ENCODE measurements at regions not wholly inside any gene's neighbourhood (a gene's known extent, or its start where the extent isn't known, plus 50 kb on each side); places are given as distances from the start of the nearest gene placed in this dataset.

DNA sequence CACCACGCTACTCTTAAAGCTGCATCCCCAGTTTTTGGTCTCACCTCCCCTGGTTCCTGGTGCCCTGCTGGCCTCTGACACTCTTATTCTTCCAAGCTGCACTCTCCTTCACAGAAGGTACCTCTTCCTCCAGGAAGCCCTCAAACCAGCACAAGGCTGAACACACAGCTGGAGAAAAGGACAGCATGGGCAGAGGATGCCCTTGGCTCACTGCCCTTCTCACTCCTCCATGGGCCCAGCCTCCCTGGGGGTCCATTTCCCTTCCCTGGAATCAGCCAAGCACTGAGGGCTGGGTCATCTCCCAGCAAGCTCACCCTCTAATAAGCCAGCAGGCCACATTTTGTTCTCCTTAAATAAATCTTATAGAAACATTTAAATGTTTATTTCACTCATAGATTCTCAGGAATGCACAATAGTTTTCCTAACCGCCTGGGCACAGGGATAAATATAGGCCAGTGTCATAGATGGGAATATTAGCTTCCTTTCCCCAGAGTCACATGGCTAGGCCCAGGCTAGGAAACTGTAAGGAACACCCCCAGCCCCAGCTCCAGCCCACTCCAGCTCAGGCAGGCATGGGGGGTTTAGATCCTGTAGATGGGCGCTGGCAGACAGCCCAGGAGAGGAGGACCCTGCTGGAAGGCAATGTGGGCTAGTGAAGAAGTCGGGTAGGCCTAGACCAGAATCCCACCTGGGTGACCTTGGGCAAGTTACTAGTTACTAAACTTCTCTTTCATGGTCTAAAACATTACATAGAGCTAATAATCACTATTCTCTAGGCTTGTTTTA, 51.5 kb downstream of the IRAG1 start:
- no peak overlapping the region for H3K4me3 ChIP-seq (replicated peaks; ENCODE audit: low read depth, low read length)
- DNase-seq (ENCODE audit: extremely low read depth, low read depth): no peak
- TF ChIP-seq, protein P1, sequence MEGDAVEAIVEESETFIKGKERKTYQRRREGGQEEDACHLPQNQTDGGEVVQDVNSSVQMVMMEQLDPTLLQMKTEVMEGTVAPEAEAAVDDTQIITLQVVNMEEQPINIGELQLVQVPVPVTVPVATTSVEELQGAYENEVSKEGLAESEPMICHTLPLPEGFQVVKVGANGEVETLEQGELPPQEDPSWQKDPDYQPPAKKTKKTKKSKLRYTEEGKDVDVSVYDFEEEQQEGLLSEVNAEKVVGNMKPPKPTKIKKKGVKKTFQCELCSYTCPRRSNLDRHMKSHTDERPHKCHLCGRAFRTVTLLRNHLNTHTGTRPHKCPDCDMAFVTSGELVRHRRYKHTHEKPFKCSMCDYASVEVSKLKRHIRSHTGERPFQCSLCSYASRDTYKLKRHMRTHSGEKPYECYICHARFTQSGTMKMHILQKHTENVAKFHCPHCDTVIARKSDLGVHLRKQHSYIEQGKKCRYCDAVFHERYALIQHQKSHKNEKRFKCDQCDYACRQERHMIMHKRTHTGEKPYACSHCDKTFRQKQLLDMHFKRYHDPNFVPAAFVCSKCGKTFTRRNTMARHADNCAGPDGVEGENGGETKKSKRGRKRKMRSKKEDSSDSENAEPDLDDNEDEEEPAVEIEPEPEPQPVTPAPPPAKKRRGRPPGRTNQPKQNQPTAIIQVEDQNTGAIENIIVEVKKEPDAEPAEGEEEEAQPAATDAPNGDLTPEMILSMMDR (IDR thresholded peaks at IDR 0.05; ENCODE audit: low read depth, low read length, missing control alignments): no peak

DNA sequence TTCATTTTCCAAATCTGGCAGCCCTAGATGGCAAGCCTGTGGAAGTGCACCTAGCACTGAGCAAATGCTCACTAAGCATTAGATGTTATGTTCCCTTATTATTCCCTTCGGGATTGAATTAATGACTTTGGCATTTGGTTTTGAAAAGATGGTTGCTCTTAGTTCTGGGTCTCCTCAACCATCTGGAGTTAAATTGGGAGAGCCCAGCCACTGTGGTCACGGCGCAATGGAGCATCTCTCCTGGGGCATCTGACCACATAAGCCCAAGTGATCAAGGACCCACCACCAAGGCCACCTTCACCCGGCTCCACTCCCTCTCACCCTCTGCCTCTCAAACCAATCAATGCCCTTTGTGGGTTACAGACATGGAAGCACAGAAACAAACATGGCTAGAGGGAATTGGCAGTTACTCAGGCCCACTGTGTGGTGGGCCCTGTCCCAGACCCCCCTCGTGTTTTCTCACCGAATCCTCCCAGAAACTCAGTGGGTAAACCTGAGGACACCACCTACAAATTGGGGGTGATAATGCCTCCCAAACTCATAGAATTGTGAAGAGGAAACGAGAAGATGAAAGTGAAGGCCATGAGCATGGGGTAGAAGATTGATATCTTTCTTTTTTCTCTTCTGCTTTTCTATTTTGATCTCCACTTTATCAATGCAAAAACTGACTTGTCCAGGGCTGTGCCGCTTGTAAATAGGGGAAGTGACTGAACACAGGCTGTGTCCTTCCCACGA, 52.2 kb downstream of the IRAG1 start:
- no peak for DNase-seq (ENCODE audit: extremely low read depth, low read depth)
- no peak overlapping the region for H3K4me3 ChIP-seq (replicated peaks; ENCODE audit: low read depth, low read length)
- TF ChIP-seq, protein P1 (IDR thresholded peaks at IDR 0.05; ENCODE audit: low read depth, low read length, missing control alignments): no peak

DNA sequence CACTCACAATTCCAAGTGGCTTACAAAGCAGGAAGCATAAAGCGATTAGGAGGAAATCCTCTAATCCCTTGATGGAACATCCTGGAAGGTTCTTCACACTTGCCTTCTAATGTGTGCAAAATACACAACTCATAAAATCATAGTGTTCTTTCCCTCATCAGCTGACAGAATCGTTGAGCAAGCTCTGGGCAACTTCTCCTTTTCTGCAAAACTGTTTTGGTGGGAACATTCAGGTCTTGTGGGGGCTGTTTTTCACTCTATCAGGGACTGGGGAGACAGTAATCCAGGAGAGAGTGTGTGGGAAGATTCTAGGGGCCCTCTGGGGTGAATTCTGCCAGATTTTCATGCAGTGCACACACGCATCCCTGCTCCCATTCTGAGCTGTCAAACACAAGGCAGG, 53.2 kb downstream of the IRAG1 start:
- DNase-seq (ENCODE audit: extremely low read depth, low read depth): no peak
- TF ChIP-seq, protein P1 (IDR thresholded peaks at IDR 0.05; ENCODE audit: low read depth, low read length, missing control alignments): no peak

DNA sequence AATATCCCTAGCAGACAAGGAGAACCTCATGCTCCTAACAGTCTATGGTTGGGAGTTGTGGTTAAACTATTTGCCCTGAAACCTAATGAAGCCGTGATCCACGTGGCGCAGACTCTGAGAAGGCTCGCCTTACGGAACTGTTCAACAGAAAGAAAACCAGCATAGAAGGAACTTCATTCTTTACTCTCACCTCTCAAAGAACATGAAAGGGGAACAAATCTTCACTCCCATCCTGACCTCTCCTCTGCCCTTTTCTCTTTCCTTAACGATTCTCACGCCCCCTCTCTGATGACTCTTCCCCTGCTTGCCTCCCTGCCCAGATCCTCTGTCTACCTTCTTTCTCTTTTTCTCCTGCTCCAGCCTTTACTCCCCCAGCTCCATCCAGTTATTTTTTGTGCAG, 54.2 kb downstream of the IRAG1 start:
- TF ChIP-seq, protein P1 (IDR thresholded peaks at IDR 0.05; ENCODE audit: low read depth, low read length, missing control alignments): no peak
- no peak for DNase-seq (ENCODE audit: extremely low read depth, low read depth)
- H3K4me3 ChIP-seq (replicated peaks; ENCODE audit: low read depth, low read length): no peak overlapping the region

More for the DNA sequence above, 53.2 kb downstream of the IRAG1 start:
- H3K4me3 ChIP-seq (replicated peaks; ENCODE audit: low read depth, low read length): no peak overlapping the region

DNA sequence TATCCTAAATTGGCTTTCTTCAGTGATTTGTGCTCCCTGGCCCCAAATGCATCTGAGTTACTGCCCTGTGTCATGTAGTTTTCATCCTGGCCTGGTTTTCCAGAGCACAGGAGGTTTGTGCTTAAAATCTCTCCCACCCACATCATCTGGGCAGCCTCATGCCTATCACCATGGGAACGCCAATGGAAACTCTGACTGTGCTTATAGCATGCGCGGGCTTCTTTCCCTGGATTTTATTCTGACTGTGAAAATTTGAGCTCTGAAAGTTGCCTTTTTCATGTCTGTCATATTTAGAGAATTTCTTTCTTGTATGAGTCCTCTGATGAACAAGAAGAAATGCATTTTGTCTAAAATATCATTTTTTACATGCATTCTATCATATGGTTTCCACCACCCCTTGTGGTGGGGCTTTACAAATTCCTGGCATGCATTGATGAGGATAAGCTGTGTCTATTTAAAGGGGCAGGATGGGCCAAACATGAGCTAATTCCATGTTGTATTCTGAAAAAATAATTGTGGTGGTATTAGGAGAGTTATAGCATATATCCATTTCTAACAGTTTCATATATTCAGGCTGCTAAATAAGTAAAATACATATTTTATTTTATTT, 55.1 kb downstream of the IRAG1 start:
- peak; percentile 39 for DNase-seq (ENCODE audit: extremely low read depth, low read depth)
- TF ChIP-seq, protein P1 (IDR thresholded peaks at IDR 0.05; ENCODE audit: low read depth, low read length, missing control alignments): no peak
- no peak overlapping the region for H3K4me3 ChIP-seq (replicated peaks; ENCODE audit: low read depth, low read length)

DNA sequence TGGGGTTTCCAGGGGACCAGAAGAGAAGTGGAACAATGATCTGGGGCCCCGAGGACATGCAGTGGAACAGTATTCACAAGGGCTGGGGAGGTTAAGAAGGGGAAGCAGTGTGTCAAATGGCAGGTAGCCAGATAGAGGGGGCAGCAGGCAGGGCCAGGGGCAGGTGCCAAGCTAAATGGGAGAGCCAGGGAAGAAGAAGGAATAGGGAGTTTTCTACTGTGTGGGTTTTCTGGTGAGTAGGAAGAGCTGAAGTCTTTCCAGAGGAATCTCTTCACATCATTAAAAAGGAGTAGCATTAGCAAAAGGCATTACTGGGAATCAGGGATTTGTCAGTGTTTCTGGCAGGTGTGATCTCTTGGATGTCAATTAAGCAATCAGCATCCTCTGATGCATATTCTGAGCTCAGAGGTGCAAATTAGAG, 55.8 kb downstream of the IRAG1 start:
- H3K4me3 ChIP-seq (replicated peaks; ENCODE audit: low read depth, low read length): no peak overlapping the region
- DNase-seq (ENCODE audit: extremely low read depth, low read depth): no peak
- TF ChIP-seq, protein P1 (IDR thresholded peaks at IDR 0.05; ENCODE audit: low read depth, low read length, missing control alignments): no peak

All from HFF-Myc (cell line).